Endometrium (tissue), 2 donors: ENCODE measurements at regions not wholly inside any gene's neighbourhood (a gene's known extent, or its start where the extent isn't known, plus 50 kb on each side); places are given as distances from the start of the nearest gene placed in this dataset.
A peak's percentile ranks its signal among the peaks of the same experiment; 100 is the strongest.
"Not testable (repeated sequence)": the region's sequence is repeated elsewhere in the genome, so short reads cannot be mapped to it uniquely, and the experiment has no call there.

Source experiments
- FAIRE-seq: peaks from 2 replicates; lab custom pipeline; 2012; peaks lifted over from hg19 to GRCh38; lab: Jason Lieb, UNC
- donor health status: control.
- donor health status: control.

- FAIRE-seq, result no peak
Observed at GRCh38 chr3:59189939-59190338, 140.1 kb upstream of the CFAP20DC start.

DNA sequence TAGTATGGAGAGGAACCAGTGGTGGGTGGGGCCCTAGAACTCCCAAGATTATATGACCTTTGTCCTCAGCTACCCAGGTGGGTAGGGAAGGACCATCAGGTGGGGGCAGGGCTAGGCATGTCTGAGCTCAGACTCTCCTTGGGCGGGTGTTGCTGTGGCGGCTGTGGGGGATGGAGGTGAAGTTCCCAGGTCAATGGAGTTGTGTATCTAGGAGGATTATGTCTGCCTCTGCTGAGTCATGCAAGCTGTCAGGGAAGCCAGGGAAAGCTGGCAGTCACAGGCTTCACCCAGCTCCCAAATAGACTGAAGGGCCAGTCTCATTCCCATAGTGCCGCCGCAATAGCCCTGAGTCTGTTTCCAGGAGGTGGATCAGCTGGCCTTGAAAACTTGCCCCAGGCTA is 139.7 kb upstream of the CFAP20DC start:
- FAIRE-seq, result no peak

GRCh38 chr3:59186725-59187124 is 136.9 kb upstream of the CFAP20DC start:
- no peak for FAIRE-seq

DNA sequence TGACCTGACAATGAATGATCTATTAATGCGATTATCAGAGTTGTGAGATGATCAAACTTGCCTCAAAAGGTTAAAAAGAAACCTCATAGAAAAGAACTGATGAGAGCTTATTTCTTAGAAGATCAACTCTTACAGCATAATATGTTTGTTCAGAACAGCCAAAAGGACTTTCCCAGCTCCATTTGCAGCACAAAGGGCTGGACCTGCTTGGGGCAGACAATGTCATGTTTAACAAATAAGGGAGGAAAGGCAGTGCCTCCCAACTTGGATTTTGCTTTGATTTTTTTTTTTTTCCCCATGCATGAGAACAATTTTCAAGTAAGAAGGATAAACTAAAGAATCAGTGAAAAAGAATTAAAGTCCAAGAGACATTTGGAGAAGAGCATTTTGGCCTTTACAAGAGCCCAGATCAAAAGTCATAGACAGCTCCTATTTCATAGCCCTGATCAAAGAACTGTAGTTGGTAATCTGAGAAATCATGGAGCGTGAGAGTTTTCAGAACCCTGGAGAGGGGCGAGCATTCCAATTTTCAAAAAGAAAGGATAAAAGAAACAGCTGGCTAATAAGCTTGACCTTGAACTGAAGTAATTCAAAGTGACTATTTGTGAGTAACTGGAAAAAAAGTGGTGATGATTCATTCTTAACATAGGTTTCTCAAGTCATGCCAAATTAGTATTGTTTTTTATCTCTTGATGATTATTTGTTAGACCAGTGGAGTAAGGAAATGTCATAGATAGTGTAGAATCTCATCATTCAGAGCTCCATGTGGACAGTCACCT is 136.0 kb upstream of the CFAP20DC start:
- peak; percentile 90 for FAIRE-seq

DNA sequence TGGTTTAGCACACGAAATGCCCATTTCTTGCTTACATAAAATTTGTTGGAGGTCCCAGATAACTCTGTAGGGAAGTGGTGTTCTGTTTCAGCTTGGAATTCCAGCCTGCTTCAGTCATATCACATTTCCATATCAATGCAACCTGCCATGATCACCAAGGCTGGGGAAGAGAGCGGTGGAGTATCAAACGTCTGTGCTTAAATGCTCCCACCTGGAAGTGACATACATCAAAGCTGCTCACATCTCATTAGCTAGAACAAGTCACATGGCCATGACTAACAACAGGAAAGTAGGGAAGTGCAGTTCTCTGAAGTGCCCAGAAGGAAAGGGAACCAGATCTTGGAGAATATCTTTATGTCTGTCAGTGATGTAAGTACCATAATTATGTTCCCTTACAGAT is 130.2 kb upstream of the CFAP20DC start:
- no peak for FAIRE-seq

GRCh38 chr3:59178698-59179097 is 128.9 kb upstream of the CFAP20DC start:
- FAIRE-seq, result no peak

GRCh38 chr3:59171491-59171890 is 121.7 kb upstream of the CFAP20DC start:
- FAIRE-seq, result no peak

GRCh38 chr3:59170166-59170565 is 120.3 kb upstream of the CFAP20DC start:
- FAIRE-seq, result not testable (repeated sequence)

DNA sequence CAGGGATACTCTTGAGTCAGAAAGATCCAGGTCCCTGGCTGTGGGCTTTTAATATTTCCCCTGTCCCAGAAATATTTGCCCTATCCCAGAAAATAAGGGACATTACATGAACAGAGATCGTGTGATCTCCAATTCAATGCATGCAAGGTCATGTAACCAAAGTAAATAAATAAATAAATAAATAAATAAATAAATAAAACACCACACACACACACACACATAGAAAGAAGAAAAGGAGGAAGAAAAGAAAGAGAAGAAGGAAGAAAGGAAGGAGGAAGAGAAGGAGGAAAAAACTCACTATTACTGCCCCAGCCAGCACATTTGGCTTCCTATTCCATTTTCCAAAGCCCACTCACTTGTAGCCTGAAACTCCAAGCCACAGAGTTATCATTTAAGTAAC is 117.9 kb upstream of the CFAP20DC start:
- FAIRE-seq, result no peak

DNA sequence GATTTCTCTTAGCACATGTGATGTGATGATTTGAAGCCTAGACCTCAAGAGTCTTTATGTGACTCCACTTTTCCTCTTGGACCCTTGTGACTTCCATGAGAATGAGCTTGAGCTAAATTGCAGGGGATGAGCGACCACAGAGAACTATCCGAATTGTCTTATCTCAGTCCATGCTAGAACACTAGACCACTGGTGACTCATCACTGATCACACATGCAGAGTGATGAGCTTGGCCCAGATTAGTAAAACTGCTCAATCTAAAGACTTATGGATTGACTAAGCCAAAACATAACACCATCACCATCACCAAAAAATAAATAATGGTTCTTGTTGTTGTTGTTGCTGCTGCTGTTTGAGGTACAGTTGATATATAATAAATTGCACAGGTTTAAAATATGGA is 114.1 kb upstream of the CFAP20DC start:
- FAIRE-seq, result no peak

DNA sequence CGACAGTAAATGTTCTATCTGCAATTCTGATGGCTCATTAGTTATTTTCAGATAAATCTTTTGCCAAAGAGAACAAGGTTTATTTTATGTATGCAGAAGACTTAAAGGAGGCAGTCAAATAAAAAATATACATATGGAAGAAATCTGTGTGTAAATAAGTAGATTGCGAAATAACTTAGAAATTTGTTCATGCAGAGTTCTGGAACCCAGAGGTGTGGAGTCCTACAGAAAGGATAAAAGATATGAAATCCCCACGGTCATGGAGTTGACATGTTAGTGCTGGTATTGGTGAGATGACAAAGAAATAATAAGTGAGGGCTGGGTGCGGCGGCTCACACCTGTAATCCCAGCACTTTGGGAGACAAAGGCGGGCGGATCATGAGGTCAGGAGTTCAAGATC is 111.2 kb upstream of the CFAP20DC start:
- FAIRE-seq, result no peak

- no peak for FAIRE-seq
Observed at GRCh38 chr3:59160133-59160746, 110.4 kb upstream of the CFAP20DC start.

DNA sequence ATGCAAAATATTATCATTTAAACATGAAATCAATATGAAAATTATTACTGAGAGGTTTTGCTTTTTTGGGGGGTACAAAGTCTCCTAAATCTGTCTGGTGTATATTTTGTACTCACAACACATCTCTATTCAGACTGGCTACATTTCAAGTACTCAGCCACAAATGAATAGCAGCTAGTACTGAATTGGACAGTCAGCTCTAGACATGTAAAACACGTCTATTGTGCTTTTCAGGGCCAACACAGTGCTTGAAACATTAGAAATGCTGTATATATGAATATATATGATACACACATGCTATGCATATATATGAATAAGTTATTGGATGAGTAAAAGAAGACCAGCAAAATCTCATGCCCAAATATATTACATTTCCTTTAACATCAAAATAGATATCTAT is 103.8 kb upstream of the CFAP20DC start:
- FAIRE-seq, result no peak

- FAIRE-seq, result no peak
Observed at GRCh38 chr3:59152943-59153342, 103.1 kb upstream of the CFAP20DC start.

DNA sequence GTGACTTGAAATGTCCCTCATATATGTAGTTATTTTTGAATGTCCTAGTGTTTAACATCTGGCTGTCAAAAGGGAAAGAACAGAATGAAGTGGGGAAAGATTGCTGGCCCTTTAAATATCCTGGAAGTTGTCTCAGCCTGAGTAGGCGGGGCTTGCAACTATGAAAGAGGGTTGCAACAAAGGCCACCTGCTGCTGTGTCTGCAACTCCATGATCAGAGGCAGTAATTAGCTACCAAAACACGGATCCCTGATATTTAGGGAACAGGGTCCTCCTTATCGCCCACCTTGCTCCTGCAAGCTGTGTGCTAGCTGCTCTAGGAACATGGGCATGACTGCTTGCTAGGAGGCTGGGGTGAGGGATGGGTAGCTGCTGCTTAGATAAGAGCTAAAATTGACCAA is 100.2 kb upstream of the CFAP20DC start:
- no peak for FAIRE-seq

GRCh38 chr3:59149166-59149565 is 99.3 kb upstream of the CFAP20DC start:
- FAIRE-seq, result no peak

- no peak for FAIRE-seq
Observed at GRCh38 chr3:59143447-59143846, 93.6 kb upstream of the CFAP20DC start.

DNA sequence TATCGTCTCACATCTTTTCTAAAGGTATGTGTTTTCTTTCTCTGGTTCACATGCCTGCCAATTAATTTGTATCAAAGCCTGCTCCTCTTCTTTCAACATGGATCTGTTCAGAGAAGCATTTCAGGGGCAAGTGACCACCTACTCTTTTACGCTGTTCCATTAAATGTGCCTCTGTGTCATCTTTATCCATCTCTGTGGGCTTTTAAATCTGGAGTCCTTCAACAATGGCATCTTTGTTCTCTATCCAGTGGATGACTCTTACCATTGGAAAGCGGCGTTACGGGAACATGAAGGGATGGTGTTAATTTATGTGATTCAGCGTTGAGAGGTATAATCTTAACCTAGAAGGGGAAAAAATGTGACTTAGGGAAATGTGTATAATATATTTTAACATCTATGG is 92.7 kb upstream of the CFAP20DC start:
- no peak for FAIRE-seq

DNA sequence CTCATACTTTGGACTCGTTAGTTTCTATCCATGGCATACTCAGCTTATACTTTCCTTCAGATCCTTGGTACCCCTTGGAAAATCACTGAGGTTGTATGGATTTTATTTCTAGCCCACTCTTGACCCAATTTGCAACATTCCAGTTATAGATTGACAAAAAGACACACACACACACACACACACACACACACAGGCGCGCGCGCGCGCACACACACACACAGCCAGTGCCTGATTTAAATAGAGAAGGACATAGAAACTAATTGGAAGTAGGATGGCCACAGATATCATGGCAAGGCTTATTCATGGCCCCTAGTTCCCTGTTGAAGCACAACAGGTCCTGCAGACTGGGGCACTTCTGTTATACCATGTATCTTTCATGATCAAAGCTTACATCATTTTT is 89.1 kb upstream of the CFAP20DC start:
- no peak for FAIRE-seq

GRCh38 chr3:59137415-59137814 is 87.6 kb upstream of the CFAP20DC start:
- FAIRE-seq, result no peak

- no peak for FAIRE-seq
Observed at GRCh38 chr3:59136081-59136480, 86.3 kb upstream of the CFAP20DC start.

DNA sequence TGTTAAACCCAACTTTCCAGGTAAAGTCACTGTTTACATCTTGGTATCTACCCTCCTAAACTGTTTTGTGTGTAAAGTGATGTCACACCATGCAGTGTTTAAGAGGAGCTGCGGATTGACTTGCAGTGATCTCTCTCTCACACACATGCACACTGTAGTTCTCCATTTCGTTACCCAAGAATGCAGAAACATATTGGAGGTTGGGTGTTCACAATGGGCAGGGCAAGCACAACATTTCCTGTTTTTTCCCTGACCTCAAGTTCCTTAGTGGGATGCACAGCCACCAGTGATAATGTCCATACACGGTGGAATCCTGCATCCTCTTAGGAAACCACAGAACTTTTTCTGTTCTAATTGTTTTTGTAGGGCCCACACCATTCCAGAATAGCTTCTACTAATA is 85.3 kb upstream of the CFAP20DC start:
- no peak for FAIRE-seq

GRCh38 chr3:59133311-59133710 is 83.5 kb upstream of the CFAP20DC start:
- no peak for FAIRE-seq
